CD14-positive monocyte (primary cell): ENCODE measurements at regions not wholly inside any gene's neighbourhood (a gene's known extent, or its start where the extent isn't known, plus 50 kb on each side); places are given as distances from the start of the nearest gene placed in this dataset.

Experiments used
- DNase-seq, 3 donors: peaks; one replicate each; pipeline ENCODE4 v3.0.0-alpha.2; 2011 to 2022
- H2AFZ ChIP-seq: 2 replicates; pipeline ENCODE4 v1.6.0; 2012; ENCODE audit warnings: mild to moderate bottlenecking, low read depth, low read length, inconsistent platforms; ENCODE audit not compliant: insufficient read depth, poor library complexity, severe bottlenecking
- H3K27ac ChIP-seq, 2 donors: 1 replicate in 1 of 2; 2 replicates in 1 of 2; pipeline ENCODE4 v1.5.1; 2012 to 2013; ENCODE audit warnings: low read length in 2 of 2, control low read depth in 1 of 2, inconsistent platforms in 1 of 2, low read depth in 1 of 2, mild to moderate bottlenecking in 1 of 2
- H3K27me3 ChIP-seq, 2 donors: one replicate each; pipeline versions ENCODE4 v1.6.0 to v1.6.1; 2011 to 2013; ENCODE audit warnings: low read length in 2 of 2; ENCODE audit not compliant: control insufficient read depth in 2 of 2, insufficient read depth in 2 of 2
- H3K36me3 ChIP-seq, 2 donors: replicated peaks in 1 of 2; 1 replicate in 1 of 2; 2 replicates in 1 of 2; pipeline versions ENCODE4 v1.5.1 to v1.6.1; 2012 to 2013; ENCODE audit warnings: low read length in 2 of 2, control low read depth in 1 of 2, inconsistent platforms in 1 of 2, mild to moderate bottlenecking in 1 of 2; ENCODE audit not compliant: insufficient read depth in 2 of 2, control insufficient read depth in 1 of 2
- H3K4me1 ChIP-seq, 2 donors: 1 replicate in 1 of 2; 2 replicates in 1 of 2; pipeline versions ENCODE4 v1.5.1 to v1.6.1; 2012 to 2013; ENCODE audit warnings: low read length in 2 of 2, control low read depth in 1 of 2, inconsistent platforms in 1 of 2, mild to moderate bottlenecking in 1 of 2, moderate library complexity in 1 of 2; ENCODE audit not compliant: insufficient read depth in 2 of 2, control insufficient read depth in 1 of 2
- H3K4me2 ChIP-seq: replicated peaks from 2 replicates; pipeline ENCODE3; 2012; ENCODE audit warnings: low read length, moderate library complexity, mild to moderate bottlenecking; ENCODE audit not compliant: poor library complexity, severe bottlenecking; ENCODE audit errors: extremely low read depth
- H3K4me3 ChIP-seq, 3 experiments: fragments of 200-600 bp in 1 of 3; sonication (generic) in 1 of 3; replicated peaks in 1 of 3; 1 replicate in 2 of 3; 2 replicates in 1 of 3; pipeline ENCODE4 v1.5.1; 2011 to 2013; ENCODE audit warnings: low read length in 3 of 3, mild to moderate bottlenecking in 3 of 3, control low read depth in 2 of 3, low read depth in 2 of 3, inconsistent platforms in 1 of 3, moderate library complexity in 1 of 3
- H3K79me2 ChIP-seq: 2 replicates; pipeline ENCODE4 v1.6.0; 2012; ENCODE audit warnings: mild to moderate bottlenecking, control low read depth, inconsistent platforms, low read length, moderate library complexity; ENCODE audit not compliant: insufficient read depth
- H3K9ac ChIP-seq: 2 replicates; pipeline ENCODE4 v1.6.0; 2017; ENCODE audit warnings: low read length, mild to moderate bottlenecking; ENCODE audit not compliant: insufficient read depth, poor library complexity, severe bottlenecking
- H3K9me3 ChIP-seq, 2 donors: replicated peaks in 1 of 2; 1 replicate in 1 of 2; 2 replicates in 1 of 2; pipeline versions ENCODE4 v1.5.1 to v1.6.1; 2012 to 2013; ENCODE audit warnings: low read length in 2 of 2, control low read depth in 1 of 2; ENCODE audit not compliant: control insufficient read depth in 1 of 2, insufficient read depth in 1 of 2
- H4K20me1 ChIP-seq: 2 replicates; pipeline ENCODE4 v1.6.0; 2012; ENCODE audit warnings: mild to moderate bottlenecking, low read length, control low read depth, moderate library complexity; ENCODE audit not compliant: insufficient read depth
- H3K27ac Mint-ChIP-seq, 7 donors: one replicate each; pipeline ENCODE4 v1.8.0; 2020; ENCODE audit warnings: mild to moderate bottlenecking in 7 of 7, mixed read lengths in 7 of 7, moderate library complexity in 6 of 7, inconsistent platforms in 2 of 7
- H3K27me3 Mint-ChIP-seq, 3 donors: one replicate each; pipeline ENCODE4 v1.8.0; 2021 to 2022; ENCODE audit warnings: low read depth in 3 of 3, mild to moderate bottlenecking in 3 of 3, mixed read lengths in 3 of 3, moderate library complexity in 3 of 3, inconsistent platforms in 1 of 3
- H3K36me3 Mint-ChIP-seq, 2 donors: one replicate each; pipeline ENCODE4 v1.8.0; 2020; ENCODE audit warnings: mixed read lengths in 2 of 2, inconsistent platforms in 1 of 2, mild to moderate bottlenecking in 1 of 2
- H3K4me1 Mint-ChIP-seq: one replicate; pipeline ENCODE4 v1.8.0; 2020; ENCODE audit warnings: mild to moderate bottlenecking, mixed read lengths
- H3K4me3 Mint-ChIP-seq, 2 donors: one replicate each; pipeline ENCODE4 v1.8.0; 2020; ENCODE audit warnings: mild to moderate bottlenecking in 2 of 2, mixed read lengths in 2 of 2, moderate library complexity in 1 of 2
- H3K9me3 Mint-ChIP-seq, 7 donors: one replicate each; pipeline ENCODE4 v1.8.0; 2020 to 2022; ENCODE audit warnings: mixed read lengths in 7 of 7, mild to moderate bottlenecking in 6 of 7, moderate library complexity in 6 of 7, inconsistent platforms in 2 of 7
- CTCF ChIP-seq: fragments of 200-600 bp; IDR thresholded peaks from one replicate; pipeline ENCODE4 v1.8.0; 2022; ENCODE audit warnings: antibody characterized with exemption, mild to moderate bottlenecking
- WGBS: methylation state at CpG from one replicate; pipeline ENCODE4 v1.1.5; 2013; ENCODE audit warnings: missing lambda C conversion rate; ENCODE audit not compliant: insufficient coverage; 5-methylcytosine and 5-hydroxymethylcytosine counted together
- intact Hi-C, 2 donors: fragments of 100-400 bp; cut with micrococcal nuclease; formaldehyde crosslinking; loops; one replicate each; pipeline versions ENCODE4 v1.15.0 to v1.15.1; 2023

GRCh38 chr3:80682951-80683350 lies 915.2 kb upstream of the ROBO1 start:
- Mint-ChIP-seq H3K27me3 (no peaks in the 10 kb centered on the region), H3K27ac (no peak overlapping the region), H3K4me3 (no peak overlapping the region), H3K36me3 (no peaks in the 10 kb centered on the region), H3K9me3 (peaks cover 0 to 3% (median 0%) of the 10 kb centered on the region in 7 donors), H3K4me1 (no peaks in the 10 kb centered on the region)
- Histone ChIP-seq H3K9ac (no peak overlapping the region), H3K4me3 (no peak overlapping the region), H3K27ac (no peak overlapping the region), H3K79me2 (no peaks in the 10 kb centered on the region), H2AFZ (no peak overlapping the region), H3K4me2 (no peak overlapping the region), H3K4me1 (no peaks in the 10 kb centered on the region), H3K36me3 (no peaks in the 10 kb centered on the region), H3K9me3 (no peaks in the 10 kb centered on the region), H4K20me1 (no peaks in the 10 kb centered on the region), H3K27me3 (no peaks in the 10 kb centered on the region)
- TF ChIP-seq CTCF: no peak
- intact Hi-C loops: no loop called here
- WGBS: no CpG with 5 or more reads among the region's 1 CpG
- no peak for DNase-seq

GRCh38 chr3:80682235-80682634 lies 914.4 kb upstream of the ROBO1 start:
- H3K9me3 Mint-ChIP-seq: peaks cover 0 to 3% (median 0%) of the 10 kb centered on the region in 7 donors
- no peaks in the 10 kb centered on the region for H3K36me3 Mint-ChIP-seq
- intact Hi-C loops: no loop called here
- no peaks in the 10 kb centered on the region for H3K27me3 ChIP-seq
- H3K27me3 Mint-ChIP-seq: no peaks in the 10 kb centered on the region
- H3K4me3 Mint-ChIP-seq: no peak overlapping the region
- H3K9me3 ChIP-seq: no peaks in the 10 kb centered on the region
- H3K79me2 ChIP-seq: no peaks in the 10 kb centered on the region
- H3K9ac ChIP-seq: no peak overlapping the region
- no peaks in the 10 kb centered on the region for H3K4me1 ChIP-seq
- H4K20me1 ChIP-seq: no peaks in the 10 kb centered on the region
- H3K36me3 ChIP-seq: no peaks in the 10 kb centered on the region
- no peak overlapping the region for H3K4me2 ChIP-seq
- no peak overlapping the region for H2AFZ ChIP-seq
- H3K4me1 Mint-ChIP-seq: no peaks in the 10 kb centered on the region
- H3K27ac Mint-ChIP-seq: no peak overlapping the region
- no peak for TF ChIP-seq CTCF
- DNase-seq: no peak
- H3K4me3 ChIP-seq: no peak overlapping the region
- no peak overlapping the region for H3K27ac ChIP-seq
